Skeletal muscle satellite cell (primary cell): ENCODE measurements at regions not wholly inside any gene's neighbourhood (a gene's known extent, or its start where the extent isn't known, plus 50 kb on each side); places are given as distances from the start of the nearest gene placed in this dataset.

Experiments used
- H3K27me3 ChIP-seq: 2 replicates; pipeline ENCODE4 v1.7.0; 2013; ENCODE audit warnings: low read length; ENCODE audit not compliant: control insufficient read depth, insufficient read depth
- H3K36me3 ChIP-seq: 2 replicates; pipeline ENCODE4 v1.7.0; 2013; ENCODE audit warnings: mild to moderate bottlenecking, control low read depth, low read length; ENCODE audit not compliant: insufficient read depth
- H3K4me1 ChIP-seq: 2 replicates; pipeline ENCODE4 v1.7.0; 2013; ENCODE audit warnings: low read length; ENCODE audit not compliant: control insufficient read depth, insufficient read depth
- H3K4me2 ChIP-seq: 2 replicates; pipeline ENCODE4 v1.7.0; 2013; ENCODE audit warnings: mild to moderate bottlenecking, low read length
- H3K4me3 ChIP-seq: 2 replicates; pipeline ENCODE4 v1.7.0; 2013; ENCODE audit warnings: low read length
- H3K9ac ChIP-seq: 2 replicates; pipeline ENCODE4 v1.7.0; 2013; ENCODE audit warnings: mild to moderate bottlenecking, low read depth, low read length, moderate library complexity
- H3K9me3 ChIP-seq: replicated peaks from 2 replicates; pipeline ENCODE4 v1.7.0; 2013; ENCODE audit warnings: mild to moderate bottlenecking, control low read depth, low read length

- no peaks in the 10 kb centered on the region for H3K36me3 ChIP-seq
- H3K9ac ChIP-seq = no peak overlapping the region
- no peak overlapping the region for H3K4me2 ChIP-seq
- H3K27me3 ChIP-seq = peaks cover 2% of the 10 kb centered on the region
- no peaks in the 10 kb centered on the region for H3K9me3 ChIP-seq
- peaks cover 3% of the 10 kb centered on the region for H3K4me1 ChIP-seq
- no peak overlapping the region for H3K4me3 ChIP-seq
Measured at GRCh38 chr5:74112372-74113195, 486.6 kb downstream of the ARHGEF28 start.

- peaks cover 2% of the 10 kb centered on the region for H3K27me3 ChIP-seq
- H3K4me2 ChIP-seq = no peak overlapping the region
- H3K9me3 ChIP-seq = no peaks in the 10 kb centered on the region
- no peak overlapping the region for H3K9ac ChIP-seq
- H3K4me3 ChIP-seq = no peak overlapping the region
- peaks cover 4% of the 10 kb centered on the region for H3K4me1 ChIP-seq
- H3K36me3 ChIP-seq = no peaks in the 10 kb centered on the region
Measured at GRCh38 chr5:74111764-74112163, 485.8 kb downstream of the ARHGEF28 start.

- H3K4me3 ChIP-seq = no peak overlapping the region
- H3K9ac ChIP-seq = no peak overlapping the region
- H3K4me1 ChIP-seq = peaks cover 4% of the 10 kb centered on the region
- H3K36me3 ChIP-seq = no peaks in the 10 kb centered on the region
- no peaks in the 10 kb centered on the region for H3K9me3 ChIP-seq
- no peaks in the 10 kb centered on the region for H3K27me3 ChIP-seq
- H3K4me2 ChIP-seq = no peak overlapping the region
Measured at GRCh38 chr5:74109344-74109743, 483.3 kb downstream of the ARHGEF28 start.

- H3K4me3 ChIP-seq = no peak overlapping the region
- H3K4me1 ChIP-seq = peaks cover 4% of the 10 kb centered on the region
- no peaks in the 10 kb centered on the region for H3K9me3 ChIP-seq
- no peaks in the 10 kb centered on the region for H3K36me3 ChIP-seq
- H3K27me3 ChIP-seq = no peaks in the 10 kb centered on the region
- no peak overlapping the region for H3K9ac ChIP-seq
- H3K4me2 ChIP-seq = no peak overlapping the region
Measured at GRCh38 chr5:74107899-74108298, 481.9 kb downstream of the ARHGEF28 start.

- H3K4me3 ChIP-seq = no peak overlapping the region
- H3K9me3 ChIP-seq = no peaks in the 10 kb centered on the region
- H3K9ac ChIP-seq = no peak overlapping the region
- no peaks in the 10 kb centered on the region for H3K27me3 ChIP-seq
- H3K36me3 ChIP-seq = no peaks in the 10 kb centered on the region
- H3K4me1 ChIP-seq = peaks cover 4% of the 10 kb centered on the region
- no peak overlapping the region for H3K4me2 ChIP-seq
Measured at GRCh38 chr5:74105126-74105780, 479.3 kb downstream of the ARHGEF28 start.

- Histone ChIP-seq H3K9me3 (peaks cover 5% of the 10 kb centered on the region), H3K4me3 (no peak overlapping the region), H3K4me1 (peaks cover 4% of the 10 kb centered on the region), H3K27me3 (no peaks in the 10 kb centered on the region), H3K9ac (no peak overlapping the region), H3K4me2 (no peak overlapping the region), H3K36me3 (no peaks in the 10 kb centered on the region)
Measured at GRCh38 chr5:74103131-74104023, 477.4 kb downstream of the ARHGEF28 start.

GRCh38 chr5:74100268-74100665 lies 474.3 kb downstream of the ARHGEF28 start:
- Histone ChIP-seq H3K27me3 (no peaks in the 10 kb centered on the region), H3K4me3 (no peak overlapping the region), H3K4me1 (peaks cover 2% of the 10 kb centered on the region), H3K9ac (no peak overlapping the region), H3K9me3 (peaks cover 5% of the 10 kb centered on the region), H3K36me3 (no peaks in the 10 kb centered on the region), H3K4me2 (no peak overlapping the region)

GRCh38 chr5:74099538-74100267 lies 473.7 kb downstream of the ARHGEF28 start:
- no peak overlapping the region for H3K9ac ChIP-seq
- H3K4me3 ChIP-seq = no peak overlapping the region
- peaks cover 5% of the 10 kb centered on the region for H3K9me3 ChIP-seq
- peaks cover 5% of the 10 kb centered on the region for H3K4me1 ChIP-seq
- H3K36me3 ChIP-seq = no peaks in the 10 kb centered on the region
- no peak overlapping the region for H3K4me2 ChIP-seq
- no peaks in the 10 kb centered on the region for H3K27me3 ChIP-seq

- H3K9me3 ChIP-seq = peaks cover 5% of the 10 kb centered on the region
- H3K4me2 ChIP-seq = no peak overlapping the region
- peaks cover 10% of the 10 kb centered on the region for H3K4me1 ChIP-seq
- no peaks in the 10 kb centered on the region for H3K27me3 ChIP-seq
- H3K9ac ChIP-seq = no peak overlapping the region
- H3K4me3 ChIP-seq = no peak overlapping the region
- H3K36me3 ChIP-seq = no peaks in the 10 kb centered on the region
Measured at GRCh38 chr5:74098941-74099340, 472.9 kb downstream of the ARHGEF28 start.

- no peak overlapping the region for H3K4me3 ChIP-seq
- no peak overlapping the region for H3K9ac ChIP-seq
- H3K27me3 ChIP-seq = no peaks in the 10 kb centered on the region
- H3K4me1 ChIP-seq = peaks cover 10% of the 10 kb centered on the region
- H3K9me3 ChIP-seq = peaks cover 5% of the 10 kb centered on the region
- H3K4me2 ChIP-seq = no peak overlapping the region
- no peaks in the 10 kb centered on the region for H3K36me3 ChIP-seq
Measured at GRCh38 chr5:74098456-74098855, 472.5 kb downstream of the ARHGEF28 start.

GRCh38 chr5:74096325-74096724 lies 470.3 kb downstream of the ARHGEF28 start:
- Histone ChIP-seq H3K9me3 (peaks cover 5% of the 10 kb centered on the region), H3K9ac (no peak overlapping the region), H3K4me1 (peaks cover 10% of the 10 kb centered on the region)

More at GRCh38 chr5:74096325-74096724, 470.3 kb downstream of the ARHGEF28 start:
- H3K4me2 ChIP-seq = no peak overlapping the region
- no peak overlapping the region for H3K4me3 ChIP-seq
- no peaks in the 10 kb centered on the region for H3K27me3 ChIP-seq
- no peaks in the 10 kb centered on the region for H3K36me3 ChIP-seq
